Erythroblast (primary cell): ENCODE measurements at regions not wholly inside any gene's neighbourhood (a gene's known extent, or its start where the extent isn't known, plus 50 kb on each side); places are given as distances from the start of the nearest gene placed in this dataset.

ENCODE experiments used
- GATA1 ChIP-seq: IDR thresholded peaks from 2 replicates; pipeline ENCODE4 v1.6.1; 2011; ENCODE audit warnings: low read depth, mild to moderate bottlenecking, control low read depth, low read length, moderate library complexity
- POLR2A ChIP-seq: IDR thresholded peaks from 2 replicates; pipeline ENCODE4 v1.6.1; 2011; ENCODE audit warnings: mild to moderate bottlenecking, low read length

GRCh38 chr1:94736073-94736472 is 84.1 kb upstream of the SLC44A3 start:
- TF ChIP-seq POLR2A (no peak), GATA1 (no peak)
